ENCODE measurements at regions not wholly inside any gene's neighbourhood (a gene's known extent, or its start where the extent isn't known, plus 50 kb on each side); places are given as distances from the start of the nearest gene placed in this dataset.

GRCh38 chr7:24200407-24200966 lies 83.5 kb upstream of the NPY start:
- TF ChIP-seq EP300 (IDR thresholded peaks at IDR 0.05; ENCODE audit: borderline replicate concordance in 1 of 2, low read depth in 1 of 2, low read length in 1 of 2) (no peak), TEAD4 (IDR thresholded peaks at IDR 0.05; ENCODE audit: borderline replicate concordance, insufficient read depth) (no peak), CTCF (IDR thresholded peaks at IDR 0.05) (no peak), POLR2AphosphoS5 (IDR thresholded peaks at IDR 0.05; ENCODE audit: low read depth, low read length) (no peak), USF2 (IDR thresholded peaks at IDR 0.05; ENCODE audit: borderline replicate concordance, low read depth, low read length) (no peak), RFX5 (IDR thresholded peaks at IDR 0.05; ENCODE audit: low read length) (no peak), RAD21 (IDR thresholded peaks at IDR 0.05; ENCODE audit: low read length) (no peak), RXRA (IDR thresholded peaks at IDR 0.05; ENCODE audit: borderline replicate concordance, low read depth) (no peak), TAF1 (IDR thresholded peaks at IDR 0.05; ENCODE audit: borderline replicate concordance, low read depth, low read length) (no peak), SIN3A (IDR thresholded peaks at IDR 0.05; ENCODE audit: borderline replicate concordance, low read depth, low read length) (no peak), SMC3 (IDR thresholded peaks at IDR 0.05; ENCODE audit: low read depth, low read length) (no peak), CHD2 (IDR thresholded peaks at IDR 0.05; ENCODE audit: low read length, partially characterized antibody) (no peak), TCF12 (IDR thresholded peaks at IDR 0.05) (no peak)

Measured in SK-N-SH (cell line).